HFF-Myc (cell line): ENCODE measurements at regions not wholly inside any gene's neighbourhood (a gene's known extent, or its start where the extent isn't known, plus 50 kb on each side); places are given as distances from the start of the nearest gene placed in this dataset.

Source experiments
- DNase-seq: peaks from one replicate; pipeline ENCODE4 v3.0.0-alpha.2; 2011; ENCODE audit warnings: low read depth; ENCODE audit errors: extremely low read depth
- H3K4me3 ChIP-seq: replicated peaks from 2 replicates; pipeline ENCODE4 v1.5.1; 2011; ENCODE audit warnings: low read depth, mild to moderate bottlenecking, control low read depth, low read length
- CTCF ChIP-seq: IDR thresholded peaks from 2 replicates; pipeline ENCODE4 v1.5.1; 2012; ENCODE audit warnings: mild to moderate bottlenecking, low read depth, low read length, control low read depth; ENCODE audit errors: missing control alignments

GRCh38 chrX:110877326-110877725 lies 81.7 kb upstream of the CHRDL1 start:
- no peak overlapping the region for H3K4me3 ChIP-seq
- DNase-seq: no peak
- TF ChIP-seq CTCF: no peak

GRCh38 chrX:110871839-110872238 lies 76.2 kb upstream of the CHRDL1 start:
- no peak overlapping the region for H3K4me3 ChIP-seq
- no peak for DNase-seq
- no peak for TF ChIP-seq CTCF

DNA sequence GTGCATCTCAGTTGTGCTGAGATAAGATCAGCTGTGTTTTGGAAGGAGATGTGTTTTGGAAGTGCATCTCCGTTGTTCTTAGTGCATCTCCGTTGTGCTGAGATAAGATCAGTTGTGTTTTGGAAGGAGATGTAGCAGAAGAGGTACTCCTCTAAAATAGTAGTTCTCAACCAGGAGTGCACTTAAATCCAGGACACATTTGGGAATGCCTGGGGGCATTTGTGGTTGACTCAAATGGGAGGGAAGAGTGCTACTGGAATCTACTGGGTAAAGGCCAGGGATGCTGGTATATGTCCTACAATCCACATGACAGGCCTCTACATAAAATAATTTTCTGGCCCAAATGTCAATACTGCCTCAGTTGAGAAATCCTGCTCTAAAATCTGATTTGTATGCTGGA lies 70.8 kb upstream of the CHRDL1 start:
- no peak overlapping the region for H3K4me3 ChIP-seq
- no peak for DNase-seq
- TF ChIP-seq CTCF: no peak

DNA sequence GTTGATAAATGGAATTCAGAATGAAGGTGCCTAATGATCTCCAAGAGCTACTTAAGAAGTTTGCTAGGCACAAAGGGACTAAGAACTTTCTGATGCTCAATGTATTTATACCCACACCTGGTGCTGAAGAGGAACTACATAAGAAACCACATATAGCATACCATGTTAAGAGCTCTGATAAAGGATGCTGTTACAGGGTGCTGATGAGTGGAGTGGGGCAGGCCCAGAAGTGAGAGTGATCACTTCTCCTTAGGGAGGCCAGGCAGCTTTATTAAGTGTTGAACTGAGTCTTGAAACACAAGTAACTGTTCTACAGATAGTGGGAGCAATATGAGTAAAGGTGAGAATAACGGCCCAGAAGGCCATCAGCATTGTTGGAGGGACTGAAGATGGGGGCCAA lies 68.3 kb upstream of the CHRDL1 start:
- TF ChIP-seq CTCF: no peak
- H3K4me3 ChIP-seq: no peak overlapping the region
- DNase-seq: no peak

DNA sequence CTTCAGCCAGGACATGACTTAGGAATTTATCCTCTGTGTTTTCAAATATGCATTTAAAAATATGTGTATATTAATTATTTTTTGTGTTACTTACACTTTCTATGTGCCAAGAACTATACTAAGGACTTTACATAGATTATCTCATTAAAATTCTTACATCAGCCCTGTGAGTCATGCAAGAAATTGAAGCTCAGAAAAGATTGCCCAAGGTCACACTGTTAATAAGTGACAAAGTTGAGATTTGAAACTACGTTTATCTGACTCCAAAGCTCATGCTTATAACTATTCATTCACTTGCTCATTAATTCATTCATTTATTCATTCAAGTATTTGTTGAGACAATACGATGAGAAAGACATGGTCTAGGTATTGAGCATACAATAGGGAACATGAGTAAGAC lies 62.9 kb upstream of the CHRDL1 start:
- no peak for DNase-seq
- no peak for TF ChIP-seq CTCF
- H3K4me3 ChIP-seq: no peak overlapping the region

GRCh38 chrX:110853610-110854009 lies 58.0 kb upstream of the CHRDL1 start:
- TF ChIP-seq CTCF: peak; percentile 29
- H3K4me3 ChIP-seq: no peak overlapping the region
- no peak for DNase-seq

DNA sequence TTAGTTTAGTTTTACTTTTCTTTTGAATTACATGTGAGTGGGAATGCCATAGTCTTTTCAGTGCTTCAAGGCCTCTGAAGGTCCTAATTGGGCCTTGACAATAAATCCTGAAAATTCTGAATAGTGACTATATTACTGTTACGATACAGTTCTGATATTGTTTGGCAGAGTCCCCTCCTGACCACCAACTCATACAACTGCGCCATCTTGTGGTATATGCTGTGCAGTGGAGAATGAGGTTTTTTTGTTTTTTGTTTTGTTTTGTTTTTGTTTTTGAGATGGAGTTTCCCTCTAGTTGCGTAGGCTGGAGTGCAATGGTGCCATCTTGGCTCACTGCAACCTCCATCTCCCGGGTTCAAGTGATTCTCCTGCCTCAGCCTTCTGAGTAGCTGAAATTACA lies 56.6 kb upstream of the CHRDL1 start:
- no peak for DNase-seq
- peak; percentile 43 for TF ChIP-seq CTCF
- H3K4me3 ChIP-seq: no peak overlapping the region
